GM18498 (cell line): ENCODE measurements at regions not wholly inside any gene's neighbourhood (a gene's known extent, or its start where the extent isn't known, plus 50 kb on each side); places are given as distances from the start of the nearest gene placed in this dataset.

Source experiments
- ATAC-seq: cut with Tn5 transposase; IDR thresholded peaks from one replicate; pipeline ENCODE4 v1.9.1; 2021; ENCODE audit warnings: mild to moderate bottlenecking, moderate library complexity; ENCODE audit not compliant: unreplicated experiment

GRCh38 chr20:2234598-2235191, 61.1 kb upstream of the TGM3 start:
- no peak for ATAC-seq

DNA sequence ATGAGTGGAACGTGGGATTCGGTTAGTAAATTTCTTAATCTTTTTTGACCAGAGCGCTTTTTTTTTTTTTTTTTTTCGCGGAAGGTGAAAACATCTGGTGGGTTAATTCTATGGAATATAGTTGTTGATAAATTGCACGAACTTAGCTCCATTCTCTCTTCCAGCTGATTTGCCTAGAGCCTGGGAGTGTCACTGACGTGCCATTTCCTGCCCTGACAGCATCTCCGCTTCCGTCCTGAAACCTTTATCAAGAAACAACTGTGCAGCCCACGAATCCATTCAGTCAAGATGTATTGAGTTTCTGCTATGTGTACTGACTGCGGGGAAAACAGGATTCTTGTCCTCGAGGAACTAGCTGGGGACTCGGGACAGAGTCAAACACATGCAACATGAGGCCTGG, 59.5 kb upstream of the TGM3 start:
- no peak for ATAC-seq

GRCh38 chr20:2237059-2237458, 58.7 kb upstream of the TGM3 start:
- ATAC-seq = no peak

DNA sequence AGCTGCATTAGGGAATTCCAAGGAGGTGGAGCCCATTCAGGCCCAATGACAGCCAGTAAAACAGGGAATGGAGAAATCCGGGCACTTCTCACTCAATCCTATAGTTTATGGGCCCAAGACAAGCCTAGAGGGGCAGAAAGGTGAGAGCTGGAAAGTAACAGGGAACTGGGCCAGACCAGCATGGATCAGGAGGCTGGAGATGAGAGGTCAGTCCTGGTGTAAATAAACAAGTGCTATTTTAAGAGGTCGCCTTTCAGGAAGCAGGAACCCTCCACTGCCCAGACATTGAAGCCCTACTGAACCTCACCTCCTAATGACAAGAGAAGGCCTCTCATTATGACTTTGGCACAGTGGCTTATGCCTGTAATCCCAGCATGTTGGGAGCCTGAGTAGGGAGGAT, 57.2 kb upstream of the TGM3 start:
- no peak for ATAC-seq

GRCh38 chr20:2240835-2241234, 55.0 kb upstream of the TGM3 start:
- ATAC-seq = no peak

- no peak for ATAC-seq
Measured at GRCh38 chr20:2242678-2243077, 53.1 kb upstream of the TGM3 start.

DNA sequence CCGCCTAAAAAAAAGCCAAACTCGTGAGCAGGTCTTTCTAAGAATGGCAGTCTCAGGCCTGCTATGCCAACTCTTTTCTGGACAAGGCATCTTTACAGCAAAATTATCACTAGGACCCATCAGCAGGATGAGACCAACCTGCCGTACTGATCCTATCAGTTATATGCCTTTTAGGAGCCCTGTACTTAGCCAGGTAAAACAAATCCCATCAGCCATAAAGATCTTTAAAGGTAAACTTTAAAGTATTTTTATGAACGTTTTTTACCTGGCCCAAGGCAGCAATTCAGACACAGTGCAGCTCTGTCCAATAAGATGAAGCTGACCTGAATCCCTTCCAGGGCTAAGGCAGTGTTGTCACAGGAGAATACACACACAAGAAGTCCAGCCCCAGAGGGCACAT, 51.3 kb upstream of the TGM3 start:
- ATAC-seq = no peak

GRCh38 chr20:2244993-2245392, 50.8 kb upstream of the TGM3 start:
- no peak for ATAC-seq

DNA sequence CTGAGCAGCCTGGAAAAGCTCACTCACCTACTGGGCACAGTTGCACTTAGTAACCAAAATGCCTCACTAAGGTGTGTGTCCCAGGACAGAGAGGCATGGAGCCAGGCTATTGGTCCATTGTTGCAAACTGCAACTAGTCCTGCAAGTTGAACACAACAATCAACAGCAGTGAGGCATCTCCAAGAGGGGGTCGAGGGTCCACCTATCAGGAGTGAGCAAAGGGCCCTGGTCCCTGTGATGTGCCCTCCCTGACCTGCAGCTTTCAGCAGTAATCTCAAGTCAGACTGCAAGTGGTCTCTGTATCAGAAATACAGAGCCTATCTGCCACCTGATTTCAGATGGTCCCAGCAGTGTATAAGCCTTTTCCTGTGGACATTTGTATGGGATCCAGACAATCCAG, 50.2 kb upstream of the TGM3 start:
- ATAC-seq = no peak
